Lung (tissue), 11 donors: ENCODE measurements at regions not wholly inside any gene's neighbourhood (a gene's known extent, or its start where the extent isn't known, plus 50 kb on each side); places are given as distances from the start of the nearest gene placed in this dataset.

Experiments used
- ATAC-seq: fragments of 200-7000 bp; cut with Tn5 transposase; one replicate; pipeline ENCODE4 v1.9.1; 2020; ENCODE audit warnings: moderate number of reproducible peaks; ENCODE audit not compliant: insufficient read depth, low FRiP score
- DNase-seq, 3 donors: peaks; one replicate each; pipeline ENCODE4 v3.0.0-alpha.2; 2013 to 2017
- H3K27ac ChIP-seq, 2 donors: one replicate each; pipeline ENCODE4 v1.5.1; 2013; ENCODE audit warnings: mild to moderate bottlenecking in 2 of 2, moderate library complexity in 2 of 2, control low read depth in 1 of 2, inconsistent platforms in 1 of 2, low read depth in 1 of 2, low read length in 1 of 2
- H3K27me3 ChIP-seq, 3 donors: one replicate each; pipeline ENCODE4 v1.5.1; 2013; ENCODE audit warnings: low read length in 2 of 3; ENCODE audit not compliant: control insufficient read depth in 3 of 3, insufficient read depth in 3 of 3
- H3K36me3 ChIP-seq, 4 donors: one replicate each; pipeline ENCODE4 v1.5.1; 2013; ENCODE audit warnings: low read length in 4 of 4, mild to moderate bottlenecking in 1 of 4, moderate library complexity in 1 of 4; ENCODE audit not compliant: control insufficient read depth in 4 of 4, insufficient read depth in 4 of 4
- H3K4me1 ChIP-seq, 5 donors: one replicate each; pipeline ENCODE4 v1.5.1; 2013; ENCODE audit warnings: low read length in 5 of 5, mild to moderate bottlenecking in 2 of 5, moderate library complexity in 1 of 5; ENCODE audit not compliant: control insufficient read depth in 5 of 5, insufficient read depth in 5 of 5
- H3K4me3 ChIP-seq: one replicate; pipeline ENCODE4 v1.5.1; 2013; ENCODE audit warnings: mild to moderate bottlenecking, control low read depth, moderate library complexity
- H3K9ac ChIP-seq, 2 donors: one replicate each; pipeline ENCODE4 v1.5.1; 2013; ENCODE audit warnings: low read length in 2 of 2, control low read depth in 1 of 2; ENCODE audit not compliant: insufficient read depth in 1 of 2
- H3K9me3 ChIP-seq, 4 donors: one replicate each; pipeline ENCODE4 v1.5.1; 2013; ENCODE audit warnings: low read length in 3 of 4, mild to moderate bottlenecking in 1 of 4, moderate library complexity in 1 of 4; ENCODE audit not compliant: control insufficient read depth in 4 of 4, insufficient read depth in 3 of 4
- CTCF ChIP-seq: IDR thresholded peaks from 2 replicates; pipeline ENCODE4 v1.5.1; 2012; ENCODE audit warnings: mild to moderate bottlenecking; ENCODE audit errors: control extremely low read depth, extremely low read depth
- WGBS, 2 donors: extraction: QIAGEN DNeasy Blood & Tissue Kit; methylation state at CpG; one replicate each; pipeline ENCODE4 v1.1.7; 2013; 5-methylcytosine and 5-hydroxymethylcytosine counted together
- donor health status: control.
- donor health status: control.
- donor health status: Bipolar disorder and iron deficiency.
- donor health status: healthy.
- donor health status: DM: yes; HTN: yes; CAD: no.

- ATAC-seq (peak; percentile 87), DNase-seq (peak; percentile 80 to 94 (median 89))
- no peaks in the 10 kb centered on the region for H3K36me3 ChIP-seq
- H3K4me1 ChIP-seq: peaks cover 0 to 13% (median 0%) of the 10 kb centered on the region in 5 donors
- peaks cover 0 to 5% (median 0%) of the 10 kb centered on the region in 3 donors for H3K27me3 ChIP-seq
- no peak overlapping the region for H3K4me3 ChIP-seq
- no peak overlapping the region for H3K27ac ChIP-seq
- 30 to 39% methylated on average over 13 of the region's 13 CpGs for WGBS, 2 donors
- no peak overlapping the region for H3K9ac ChIP-seq
- TF ChIP-seq CTCF: no peak
- H3K9me3 ChIP-seq: peaks cover 0 to 2% (median 0%) of the 10 kb centered on the region in 4 donors
Observed at GRCh38 chr2:180125245-180125962, 118.3 kb upstream of the CWC22 start.

GRCh38 chr2:180124273-180125139 is 117.4 kb upstream of the CWC22 start:
- Histone ChIP-seq H3K27ac (no peak overlapping the region), H3K9ac (no peak overlapping the region), H3K9me3 (peaks cover 0 to 2% (median 0%) of the 10 kb centered on the region in 4 donors), H3K4me3 (no peak overlapping the region), H3K36me3 (no peaks in the 10 kb centered on the region), H3K4me1 (peaks cover 0 to 13% (median 0%) of the 10 kb centered on the region in 5 donors), H3K27me3 (peaks cover 0 to 5% (median 0%) of the 10 kb centered on the region in 3 donors)
- no peak for ATAC-seq
- peak in 2 of 3 donors; percentile 84 to 86 for DNase-seq
- 26 to 36% methylated on average over 8 of the region's 8 CpGs for WGBS, 2 donors
- TF ChIP-seq CTCF: peak; percentile 22

- DNase-seq (no peak), ATAC-seq (no peak)
- no peak overlapping the region for H3K4me3 ChIP-seq
- WGBS, 2 donors: 57 to 67% methylated on average over 2 of the region's 2 CpGs
- no peaks in the 10 kb centered on the region for H3K36me3 ChIP-seq
- peaks cover 0 to 5% (median 0%) of the 10 kb centered on the region in 3 donors for H3K27me3 ChIP-seq
- peaks cover 0 to 2% (median 0%) of the 10 kb centered on the region in 4 donors for H3K9me3 ChIP-seq
- peaks cover 0 to 13% (median 0%) of the 10 kb centered on the region in 5 donors for H3K4me1 ChIP-seq
- TF ChIP-seq CTCF: no peak
- H3K9ac ChIP-seq: no peak overlapping the region
- H3K27ac ChIP-seq: no peak overlapping the region
Observed at GRCh38 chr2:180122874-180123273, 115.8 kb upstream of the CWC22 start.
